Left lung (tissue), 4 donors: ENCODE measurements at regions not wholly inside any gene's neighbourhood (a gene's known extent, or its start where the extent isn't known, plus 50 kb on each side); places are given as distances from the start of the nearest gene placed in this dataset.

Source experiments
- ATAC-seq: fragments of 200-7000 bp; cut with Tn5 transposase; one replicate; pipeline ENCODE4 v1.9.1; 2020; ENCODE audit warnings: moderate library complexity
- DNase-seq, 4 donors: peaks; one replicate each; pipeline ENCODE4 v3.0.0-alpha.2; 2013 to 2020
- H3K27ac ChIP-seq, 2 donors: fragments of 200-600 bp; sonication (generic) in 1 of 2; one replicate each; pipeline versions ENCODE4 v1.5.0 to v1.8.0; 2020 to 2021
- H3K27me3 ChIP-seq, 2 donors: fragments of 200-600 bp; sonication (generic) in 1 of 2; one replicate each; pipeline versions ENCODE4 v1.5.0 to v1.8.0; 2020 to 2021
- H3K36me3 ChIP-seq, 2 donors: fragments of 200-600 bp; sonication (generic) in 1 of 2; one replicate each; pipeline versions ENCODE4 v1.5.0 to v1.8.0; 2020 to 2021
- H3K4me1 ChIP-seq, 2 donors: fragments of 200-600 bp; one replicate each; pipeline ENCODE4 v1.8.0; 2021
- H3K4me3 ChIP-seq, 2 donors: fragments of 200-600 bp; sonication (generic) in 1 of 2; one replicate each; pipeline versions ENCODE4 v1.5.0 to v1.8.0; 2020 to 2021; ENCODE audit warnings: mild to moderate bottlenecking in 1 of 2
- H3K9me3 ChIP-seq, 2 donors: fragments of 200-600 bp; sonication (generic) in 1 of 2; one replicate each; pipeline versions ENCODE4 v1.5.0 to v1.8.0; 2020 to 2021
- intact Hi-C, 2 donors: fragments of 100-400 bp; cut with DNase I; formaldehyde crosslinking; loops; one replicate each; pipeline versions ENCODE4 v1.11.2 to v1.14.2; 2022
- TF ChIP-seq, protein P1 (sequence below), 2 donors: fragments of 200-600 bp; sonication (generic) in 1 of 2; IDR thresholded peaks; one replicate each; pipeline versions ENCODE4 v1.5.0 to v1.8.0; 2021; ENCODE audit warnings: antibody characterized with exemption in 2 of 2
- donor health status: DM: no; HTN: yes; CAD: no.
- donor health status: DM: no; HTN: no; CAD: no.

DNA sequence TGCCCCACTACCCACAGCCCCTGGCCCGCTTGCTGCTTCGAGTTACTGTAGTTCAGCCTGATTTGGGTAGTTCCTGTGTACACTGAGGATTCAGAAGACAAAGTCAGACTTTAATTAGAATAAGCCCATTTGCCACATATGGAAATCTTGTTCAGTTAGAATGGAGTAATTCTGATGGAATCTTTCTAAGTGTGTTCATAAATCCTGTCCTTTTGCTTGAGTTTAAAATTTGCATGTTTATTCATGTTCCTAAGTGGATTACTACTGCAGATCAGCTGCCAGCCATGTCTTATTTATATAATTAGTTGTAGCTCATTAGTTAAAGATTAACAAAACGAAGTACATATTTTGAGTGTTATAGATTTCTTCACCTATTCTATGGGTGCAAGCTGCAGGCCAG lies 504.5 kb downstream of the PCNX1 start:
- Histone ChIP-seq H3K9me3 (no peaks in the 10 kb centered on the region), H3K36me3 (no peaks in the 10 kb centered on the region), H3K4me1 (peaks cover 0 to 11% of the 10 kb centered on the region in 2 donors), H3K4me3 (no peak overlapping the region), H3K27me3 (no peaks in the 10 kb centered on the region), H3K27ac (no peak overlapping the region)
- intact Hi-C loops: no loop called here
- DNase-seq (no peak), ATAC-seq (no peak)
- TF ChIP-seq, protein P1, sequence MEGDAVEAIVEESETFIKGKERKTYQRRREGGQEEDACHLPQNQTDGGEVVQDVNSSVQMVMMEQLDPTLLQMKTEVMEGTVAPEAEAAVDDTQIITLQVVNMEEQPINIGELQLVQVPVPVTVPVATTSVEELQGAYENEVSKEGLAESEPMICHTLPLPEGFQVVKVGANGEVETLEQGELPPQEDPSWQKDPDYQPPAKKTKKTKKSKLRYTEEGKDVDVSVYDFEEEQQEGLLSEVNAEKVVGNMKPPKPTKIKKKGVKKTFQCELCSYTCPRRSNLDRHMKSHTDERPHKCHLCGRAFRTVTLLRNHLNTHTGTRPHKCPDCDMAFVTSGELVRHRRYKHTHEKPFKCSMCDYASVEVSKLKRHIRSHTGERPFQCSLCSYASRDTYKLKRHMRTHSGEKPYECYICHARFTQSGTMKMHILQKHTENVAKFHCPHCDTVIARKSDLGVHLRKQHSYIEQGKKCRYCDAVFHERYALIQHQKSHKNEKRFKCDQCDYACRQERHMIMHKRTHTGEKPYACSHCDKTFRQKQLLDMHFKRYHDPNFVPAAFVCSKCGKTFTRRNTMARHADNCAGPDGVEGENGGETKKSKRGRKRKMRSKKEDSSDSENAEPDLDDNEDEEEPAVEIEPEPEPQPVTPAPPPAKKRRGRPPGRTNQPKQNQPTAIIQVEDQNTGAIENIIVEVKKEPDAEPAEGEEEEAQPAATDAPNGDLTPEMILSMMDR (IDR thresholded peaks at IDR 0.05): no peak

DNA sequence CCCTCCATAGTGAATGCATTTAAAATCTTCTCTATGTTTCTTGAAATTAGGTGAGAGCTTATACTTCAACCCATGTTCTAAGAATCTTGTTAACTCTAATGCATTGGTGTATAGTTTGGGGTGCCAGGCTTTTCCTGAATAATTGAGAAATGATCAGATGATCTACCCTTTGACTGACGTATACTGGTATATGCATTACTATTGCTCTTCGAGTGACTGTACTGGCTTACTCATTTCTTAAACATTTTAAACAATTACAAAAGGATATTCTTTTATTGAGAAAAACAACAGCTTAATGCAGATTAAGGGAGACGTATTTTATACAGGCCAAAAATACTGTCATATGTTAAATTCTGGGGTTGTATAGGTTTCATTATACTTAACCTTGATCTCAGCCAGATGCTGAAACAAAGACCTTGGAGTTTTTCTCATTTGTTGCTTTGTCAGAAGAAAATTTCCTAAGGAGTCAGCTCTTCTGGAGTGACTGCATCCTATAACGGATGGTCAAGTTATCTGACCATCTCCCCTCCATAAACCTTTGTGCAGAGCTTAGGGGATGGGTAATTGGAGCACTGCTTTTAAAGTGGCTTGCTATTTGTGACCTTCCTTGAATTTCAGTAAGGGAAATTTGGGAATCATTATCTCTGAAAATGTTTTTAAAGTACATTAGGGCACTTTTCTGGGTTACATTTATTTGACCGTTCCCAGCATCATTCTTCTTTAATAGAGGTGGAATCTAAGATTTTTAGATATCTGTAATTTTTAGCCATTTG lies 507.6 kb downstream of the PCNX1 start:
- Histone ChIP-seq H3K27ac (no peak overlapping the region), H3K9me3 (no peaks in the 10 kb centered on the region), H3K4me3 (no peak overlapping the region), H3K27me3 (no peaks in the 10 kb centered on the region), H3K4me1 (peaks cover 0 to 11% of the 10 kb centered on the region in 2 donors), H3K36me3 (no peaks in the 10 kb centered on the region)
- ATAC-seq (no peak), DNase-seq (no peak)
- intact Hi-C loops: no loop called here
- TF ChIP-seq, protein P1 (IDR thresholded peaks at IDR 0.05): no peak

DNA sequence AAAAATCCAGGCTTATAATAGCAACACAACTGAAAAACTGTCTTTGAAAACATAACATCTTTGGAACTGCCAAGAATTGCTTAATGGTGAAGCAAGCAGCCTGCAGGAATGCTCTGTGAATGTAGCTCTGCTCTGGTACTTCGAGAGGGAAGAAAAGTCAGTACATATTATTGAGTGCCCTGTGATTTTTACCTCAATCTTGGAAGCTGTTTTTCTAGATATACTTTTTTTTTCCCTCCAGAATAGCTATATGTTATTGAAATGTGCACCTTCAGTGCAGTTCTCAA lies 508.1 kb downstream of the PCNX1 start:
- H3K9me3 ChIP-seq: no peaks in the 10 kb centered on the region
- H3K36me3 ChIP-seq: no peaks in the 10 kb centered on the region
- intact Hi-C loops: no loop called here
- no peak overlapping the region for H3K27ac ChIP-seq
- TF ChIP-seq, protein P1 (IDR thresholded peaks at IDR 0.05): no peak
- DNase-seq (peak in 2 of 4 donors; percentile 51 to 69), ATAC-seq (peak; percentile 18)
- H3K4me3 ChIP-seq: no peak overlapping the region
- H3K4me1 ChIP-seq: peaks cover 0 to 11% of the 10 kb centered on the region in 2 donors
- no peaks in the 10 kb centered on the region for H3K27me3 ChIP-seq

DNA sequence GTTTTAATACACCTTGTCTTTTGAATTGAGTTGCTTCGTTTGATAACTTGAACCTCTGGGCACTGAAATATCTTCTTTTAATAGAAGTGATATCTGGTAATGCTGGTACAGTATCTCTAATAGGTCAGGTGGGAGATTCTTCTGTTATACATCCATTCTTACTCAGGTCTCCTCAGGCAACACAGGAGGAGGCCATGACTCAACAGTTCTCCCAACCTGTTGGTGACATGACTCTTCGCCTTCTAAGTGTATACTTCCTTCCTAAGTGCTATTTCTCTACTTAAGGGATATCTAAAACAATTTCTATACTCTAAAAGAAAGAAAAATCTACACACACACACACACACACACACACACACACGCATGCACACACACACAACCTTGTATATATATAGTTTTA lies 509.1 kb downstream of the PCNX1 start:
- H3K36me3 ChIP-seq: no peaks in the 10 kb centered on the region
- no peak overlapping the region for H3K4me3 ChIP-seq
- no peaks in the 10 kb centered on the region for H3K9me3 ChIP-seq
- no peak for ATAC-seq
- no peak for DNase-seq
- TF ChIP-seq, protein P1 (IDR thresholded peaks at IDR 0.05): no peak
- no peaks in the 10 kb centered on the region for H3K27me3 ChIP-seq
- H3K27ac ChIP-seq: no peak overlapping the region
- H3K4me1 ChIP-seq: peaks cover 0 to 1% of the 10 kb centered on the region in 2 donors
- intact Hi-C loops: no loop called here

DNA sequence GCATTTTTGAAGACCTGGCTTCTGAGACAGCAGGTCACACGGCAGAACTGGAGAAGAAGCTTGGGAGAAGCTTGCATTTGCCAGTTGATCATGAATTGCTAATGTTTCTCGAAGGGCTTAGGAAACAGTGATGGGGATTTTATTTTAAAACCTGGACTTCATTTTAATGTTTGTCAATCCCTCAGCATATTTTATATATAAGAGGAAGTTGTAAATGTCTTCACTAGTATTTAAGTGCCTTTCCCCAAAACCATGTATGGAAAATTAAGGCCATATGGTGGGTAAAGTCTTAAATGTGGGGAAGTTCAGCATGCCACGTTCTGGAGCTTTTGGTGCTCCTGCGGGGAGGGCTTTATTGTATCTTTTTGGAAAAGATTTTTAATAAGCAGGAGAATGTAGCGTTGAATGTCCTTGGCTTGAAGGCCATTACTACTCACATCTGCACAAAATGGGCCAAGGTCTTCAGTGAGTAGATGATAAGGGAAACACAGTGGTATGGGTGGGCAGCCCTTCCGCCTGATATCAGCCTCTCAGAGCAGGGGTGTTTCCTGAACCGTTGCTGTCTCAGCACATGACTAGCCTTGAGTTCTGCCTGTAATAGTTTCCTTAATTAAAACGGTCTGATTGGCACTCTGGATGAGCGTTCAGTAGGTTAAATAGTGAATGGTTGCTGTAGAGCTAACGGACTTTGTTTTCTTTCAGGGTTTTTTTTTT lies 511.4 kb downstream of the PCNX1 start:
- H3K4me3 ChIP-seq: no peak overlapping the region
- TF ChIP-seq, protein P1 (IDR thresholded peaks at IDR 0.05): no peak
- no peaks in the 10 kb centered on the region for H3K36me3 ChIP-seq
- H3K27ac ChIP-seq: no peak overlapping the region
- H3K27me3 ChIP-seq: no peaks in the 10 kb centered on the region
- no peaks in the 10 kb centered on the region for H3K4me1 ChIP-seq
- DNase-seq (no peak), ATAC-seq (no peak)
- no peaks in the 10 kb centered on the region for H3K9me3 ChIP-seq
- intact Hi-C loops: no loop called here
